OCI-LY3 (cell line): ENCODE measurements at regions not wholly inside any gene's neighbourhood (a gene's known extent, or its start where the extent isn't known, plus 50 kb on each side); places are given as distances from the start of the nearest gene placed in this dataset.

ENCODE experiments used
- H2AFZ ChIP-seq: fragments of 200-600, 300-600 bp; shearing (Covaris generic); 2 replicates; pipeline ENCODE4 v1.6.0; 2014; ENCODE audit warnings: antibody characterized with exemption, low read depth, low read length
- H3K27ac ChIP-seq: fragments of 200-600, 300-600 bp; sonication (generic); 2 replicates; pipeline ENCODE4 v1.5.1; 2014; ENCODE audit warnings: mild to moderate bottlenecking, low read length, moderate library complexity, mixed read lengths
- H3K27me3 ChIP-seq: fragments of 200-600, 300-600 bp; sonication (generic); 2 replicates; pipeline ENCODE4 v1.6.1; 2014; ENCODE audit warnings: low read depth, low read length, mixed read lengths
- H3K36me3 ChIP-seq: fragments of 200-600, 300-600 bp; sonication (generic); replicated peaks from 2 replicates; pipeline ENCODE3; 2014; ENCODE audit warnings: low read depth, low read length, mixed read lengths
- H3K4me1 ChIP-seq: fragments of 300-600, 200-600 bp; sonication (generic); 2 replicates; pipeline ENCODE4 v1.6.1; 2014; ENCODE audit warnings: low read length, mixed read lengths
- H3K4me2 ChIP-seq: fragments of 200-600, 300-600 bp; sonication (generic); 2 replicates; pipeline ENCODE4 v1.6.1; 2014; ENCODE audit warnings: low read length, mixed read lengths
- H3K4me3 ChIP-seq: fragments of 300-600, 200-600 bp; sonication (generic); 2 replicates; pipeline ENCODE4 v1.5.1; 2014; ENCODE audit warnings: antibody characterized with exemption, mild to moderate bottlenecking, low read length, moderate library complexity
- H3K79me2 ChIP-seq: fragments of 300-600, 200-600 bp; shearing (Covaris generic); 2 replicates; pipeline ENCODE4 v1.6.1; 2014; ENCODE audit warnings: mild to moderate bottlenecking, low read length, mixed read lengths
- H3K9ac ChIP-seq: fragments of 300-600, 200-600 bp; shearing (Covaris generic); 2 replicates; pipeline ENCODE4 v1.6.0; 2014; ENCODE audit warnings: mild to moderate bottlenecking, low read length, moderate library complexity
- H3K9me3 ChIP-seq: fragments of 200-600, 300-600 bp; shearing (Covaris generic); 2 replicates; pipeline ENCODE4 v1.6.1; 2014; ENCODE audit warnings: low read length, mixed read lengths; ENCODE audit not compliant: insufficient read depth
- H4K20me1 ChIP-seq: fragments of 200-600, 300-600 bp; sonication (generic); 2 replicates; pipeline ENCODE4 v1.6.1; 2016; ENCODE audit warnings: low read length, mixed read lengths; ENCODE audit not compliant: insufficient read depth
- EZH2phosphoT487 ChIP-seq: fragments of 200-600 bp; shearing (Covaris generic); IDR thresholded peaks from 2 replicates; pipeline ENCODE4 v1.6.1; 2018; ENCODE audit warnings: antibody characterized with exemption, mixed run types, low read depth
- TF ChIP-seq, protein P1 (sequence below): fragments of 200-600, 300-600 bp; sonication (generic); IDR thresholded peaks from 2 replicates; pipeline ENCODE4 v1.5.1; 2014; ENCODE audit warnings: antibody characterized with exemption, low read length, low read depth

DNA sequence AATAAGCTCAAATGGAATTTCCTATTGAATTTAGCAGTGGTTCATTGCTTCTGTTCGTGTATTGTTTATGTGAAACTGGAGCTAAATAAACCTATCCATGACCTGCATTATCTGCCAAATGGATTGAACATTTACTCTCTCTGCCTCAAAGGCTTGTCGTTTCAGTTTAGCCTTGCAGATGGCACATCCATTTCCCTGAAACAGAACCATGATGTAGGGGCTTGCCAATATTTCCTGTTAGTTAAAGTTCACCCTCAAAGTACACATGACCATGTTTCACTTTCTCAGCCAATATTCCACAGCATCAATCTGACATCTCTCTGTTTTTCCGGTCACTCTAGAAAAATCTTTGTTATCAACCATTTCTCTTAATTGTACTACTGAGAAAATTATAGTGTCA is 545.3 kb downstream of the TAF11L14 start:
- no peaks in the 10 kb centered on the region for H3K79me2 ChIP-seq
- no peak for TF ChIP-seq EZH2phosphoT487
- TF ChIP-seq, protein P1, sequence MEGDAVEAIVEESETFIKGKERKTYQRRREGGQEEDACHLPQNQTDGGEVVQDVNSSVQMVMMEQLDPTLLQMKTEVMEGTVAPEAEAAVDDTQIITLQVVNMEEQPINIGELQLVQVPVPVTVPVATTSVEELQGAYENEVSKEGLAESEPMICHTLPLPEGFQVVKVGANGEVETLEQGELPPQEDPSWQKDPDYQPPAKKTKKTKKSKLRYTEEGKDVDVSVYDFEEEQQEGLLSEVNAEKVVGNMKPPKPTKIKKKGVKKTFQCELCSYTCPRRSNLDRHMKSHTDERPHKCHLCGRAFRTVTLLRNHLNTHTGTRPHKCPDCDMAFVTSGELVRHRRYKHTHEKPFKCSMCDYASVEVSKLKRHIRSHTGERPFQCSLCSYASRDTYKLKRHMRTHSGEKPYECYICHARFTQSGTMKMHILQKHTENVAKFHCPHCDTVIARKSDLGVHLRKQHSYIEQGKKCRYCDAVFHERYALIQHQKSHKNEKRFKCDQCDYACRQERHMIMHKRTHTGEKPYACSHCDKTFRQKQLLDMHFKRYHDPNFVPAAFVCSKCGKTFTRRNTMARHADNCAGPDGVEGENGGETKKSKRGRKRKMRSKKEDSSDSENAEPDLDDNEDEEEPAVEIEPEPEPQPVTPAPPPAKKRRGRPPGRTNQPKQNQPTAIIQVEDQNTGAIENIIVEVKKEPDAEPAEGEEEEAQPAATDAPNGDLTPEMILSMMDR: no peak
- no peak overlapping the region for H3K27ac ChIP-seq
- H3K9me3 ChIP-seq: no peaks in the 10 kb centered on the region
- no peaks in the 10 kb centered on the region for H4K20me1 ChIP-seq
- H3K4me1 ChIP-seq: no peaks in the 10 kb centered on the region
- H3K4me3 ChIP-seq: no peak overlapping the region
- no peak overlapping the region for H3K9ac ChIP-seq
- no peaks in the 10 kb centered on the region for H3K27me3 ChIP-seq
- no peaks in the 10 kb centered on the region for H3K36me3 ChIP-seq
- H2AFZ ChIP-seq: no peak overlapping the region
- no peak overlapping the region for H3K4me2 ChIP-seq

DNA sequence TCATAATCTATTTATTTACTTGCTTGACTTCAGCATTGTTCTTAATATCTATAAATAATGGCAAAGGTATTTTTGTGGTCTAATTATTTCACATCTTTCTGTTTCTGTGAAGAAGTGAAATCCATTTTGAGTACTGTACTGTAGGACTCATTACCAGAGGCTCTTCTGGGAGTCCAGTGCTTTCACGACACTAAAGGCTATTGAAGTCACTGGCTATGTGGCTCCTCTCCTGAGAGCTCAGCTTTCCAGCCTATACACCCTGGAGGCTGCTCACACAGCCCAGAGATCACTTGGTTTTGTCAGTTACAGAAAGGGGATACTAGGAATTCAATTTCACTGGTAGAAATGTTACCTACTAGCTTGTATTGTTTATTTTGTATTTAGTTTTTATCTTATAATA is 547.3 kb downstream of the TAF11L14 start:
- Histone ChIP-seq H3K4me3 (no peak overlapping the region), H3K9ac (no peak overlapping the region), H3K4me1 (no peaks in the 10 kb centered on the region), H4K20me1 (no peaks in the 10 kb centered on the region), H3K9me3 (no peaks in the 10 kb centered on the region), H3K27ac (no peak overlapping the region), H3K27me3 (no peaks in the 10 kb centered on the region), H3K36me3 (no peaks in the 10 kb centered on the region), H3K79me2 (no peaks in the 10 kb centered on the region), H2AFZ (no peak overlapping the region), H3K4me2 (no peak overlapping the region)
- TF ChIP-seq, protein P1: no peak
- no peak for TF ChIP-seq EZH2phosphoT487

DNA sequence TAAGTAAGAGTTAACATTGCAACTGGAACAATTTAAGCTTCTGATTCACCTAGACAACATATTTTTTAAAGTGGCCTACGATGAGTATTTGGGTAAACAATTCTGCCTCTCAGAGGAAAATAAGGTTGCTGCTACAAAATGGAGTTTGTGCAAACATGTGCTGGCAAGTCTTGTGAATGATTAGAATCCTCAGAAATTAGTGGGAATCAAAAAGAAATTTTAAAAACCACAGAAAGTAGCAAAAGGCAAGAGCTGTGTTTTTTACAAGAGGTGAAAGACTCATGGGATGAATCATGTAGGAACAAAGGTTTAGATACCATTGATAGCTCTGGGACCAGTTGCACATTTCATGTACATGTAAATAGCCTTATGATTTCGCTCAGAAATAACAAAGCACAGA is 561.6 kb downstream of the TAF11L14 start:
- H3K9me3 ChIP-seq: no peaks in the 10 kb centered on the region
- no peaks in the 10 kb centered on the region for H3K4me1 ChIP-seq
- no peaks in the 10 kb centered on the region for H4K20me1 ChIP-seq
- no peak overlapping the region for H3K27ac ChIP-seq
- no peaks in the 10 kb centered on the region for H3K27me3 ChIP-seq
- no peak overlapping the region for H2AFZ ChIP-seq
- no peak overlapping the region for H3K9ac ChIP-seq
- no peaks in the 10 kb centered on the region for H3K79me2 ChIP-seq
- H3K4me2 ChIP-seq: no peak overlapping the region
- no peaks in the 10 kb centered on the region for H3K36me3 ChIP-seq
- no peak for TF ChIP-seq EZH2phosphoT487
- TF ChIP-seq, protein P1: no peak
- no peak overlapping the region for H3K4me3 ChIP-seq

DNA sequence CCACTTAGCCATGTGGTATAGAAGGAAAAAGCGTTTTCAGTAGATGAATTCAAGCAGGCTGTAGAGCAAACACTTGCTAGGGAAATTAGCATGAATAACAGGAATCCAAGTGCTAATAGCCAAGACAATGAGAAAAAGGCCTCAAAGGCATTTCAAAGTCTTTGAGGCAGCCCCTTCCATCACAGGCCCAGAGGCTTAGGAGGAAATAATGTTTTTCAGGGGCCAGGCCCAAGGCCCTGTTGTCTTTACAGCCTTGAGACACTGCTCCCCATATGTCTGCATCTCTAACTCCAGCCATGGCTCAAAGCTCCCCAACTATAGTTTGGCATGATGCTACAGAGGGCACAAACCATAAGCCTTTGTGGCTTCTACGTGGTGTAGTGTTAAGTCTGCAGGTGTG is 563.5 kb downstream of the TAF11L14 start:
- Histone ChIP-seq H3K27me3 (no peaks in the 10 kb centered on the region), H3K79me2 (no peaks in the 10 kb centered on the region), H3K4me3 (no peak overlapping the region), H3K4me2 (no peak overlapping the region), H3K9me3 (no peaks in the 10 kb centered on the region), H2AFZ (no peak overlapping the region), H3K36me3 (no peaks in the 10 kb centered on the region), H3K27ac (no peak overlapping the region), H4K20me1 (no peaks in the 10 kb centered on the region), H3K4me1 (no peaks in the 10 kb centered on the region), H3K9ac (no peak overlapping the region)
- TF ChIP-seq, protein P1: no peak
- TF ChIP-seq EZH2phosphoT487: no peak
